ENCODE measurements at regions not wholly inside any gene's neighbourhood (a gene's known extent, or its start where the extent isn't known, plus 50 kb on each side); places are given as distances from the start of the nearest gene placed in this dataset.

DNA sequence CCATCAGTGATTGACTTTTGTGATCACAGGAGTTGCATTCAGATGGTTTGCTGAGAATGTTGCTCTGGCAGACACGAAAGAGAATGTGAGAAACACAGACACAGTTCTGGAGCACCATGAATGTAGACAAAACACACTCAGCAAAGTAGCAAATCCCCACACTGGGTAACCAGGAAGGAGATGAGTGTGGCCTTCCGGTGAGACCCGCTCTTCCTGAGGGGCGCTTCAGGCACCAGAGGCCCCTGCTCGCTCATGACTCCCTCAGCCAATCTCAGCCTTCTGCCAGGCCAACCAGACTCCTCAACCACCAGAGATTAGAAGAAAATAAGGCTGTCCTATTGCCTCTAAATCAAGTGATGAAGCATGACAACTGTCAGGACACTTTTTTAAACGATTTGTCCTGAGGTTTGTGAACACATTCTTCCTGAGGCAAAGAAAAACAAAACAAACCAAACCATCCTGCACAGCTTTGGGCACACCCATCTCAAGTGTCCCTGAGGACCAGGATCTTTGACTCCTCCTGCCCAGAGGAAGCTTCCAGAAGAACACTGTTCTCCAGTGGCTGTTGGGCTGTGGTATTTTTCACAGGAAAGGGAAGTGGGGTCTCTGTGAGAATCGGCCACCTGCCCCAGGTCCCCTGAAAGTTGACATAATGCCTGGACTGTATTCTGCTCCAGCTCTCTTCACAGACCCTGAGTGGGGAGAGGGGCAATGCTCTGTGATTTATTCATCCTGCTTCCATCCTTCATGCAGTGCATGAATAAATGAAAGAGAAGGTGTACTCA is 152.8 kb downstream of the BCL11A start:
- no peak for DNase-seq

DNA sequence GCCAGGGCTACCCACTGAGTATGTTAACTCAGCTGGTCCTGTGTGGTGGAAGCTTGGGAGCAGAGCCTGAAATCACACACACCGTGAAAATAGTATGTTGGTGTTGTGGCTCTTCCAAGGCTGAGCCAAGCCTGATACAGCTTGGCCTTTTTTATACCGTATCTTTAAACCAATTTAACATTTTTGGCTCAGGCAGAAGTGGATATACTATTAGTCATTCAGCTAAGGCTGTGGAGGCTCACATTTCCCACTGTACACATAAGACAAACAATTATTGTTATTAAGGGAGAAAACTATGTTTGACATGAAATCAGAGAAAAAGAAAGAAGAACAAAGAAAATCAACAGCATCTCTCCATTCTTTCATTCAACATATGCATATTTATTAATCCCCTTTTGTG is 159.0 kb downstream of the BCL11A start:
- no peak for DNase-seq

DNA sequence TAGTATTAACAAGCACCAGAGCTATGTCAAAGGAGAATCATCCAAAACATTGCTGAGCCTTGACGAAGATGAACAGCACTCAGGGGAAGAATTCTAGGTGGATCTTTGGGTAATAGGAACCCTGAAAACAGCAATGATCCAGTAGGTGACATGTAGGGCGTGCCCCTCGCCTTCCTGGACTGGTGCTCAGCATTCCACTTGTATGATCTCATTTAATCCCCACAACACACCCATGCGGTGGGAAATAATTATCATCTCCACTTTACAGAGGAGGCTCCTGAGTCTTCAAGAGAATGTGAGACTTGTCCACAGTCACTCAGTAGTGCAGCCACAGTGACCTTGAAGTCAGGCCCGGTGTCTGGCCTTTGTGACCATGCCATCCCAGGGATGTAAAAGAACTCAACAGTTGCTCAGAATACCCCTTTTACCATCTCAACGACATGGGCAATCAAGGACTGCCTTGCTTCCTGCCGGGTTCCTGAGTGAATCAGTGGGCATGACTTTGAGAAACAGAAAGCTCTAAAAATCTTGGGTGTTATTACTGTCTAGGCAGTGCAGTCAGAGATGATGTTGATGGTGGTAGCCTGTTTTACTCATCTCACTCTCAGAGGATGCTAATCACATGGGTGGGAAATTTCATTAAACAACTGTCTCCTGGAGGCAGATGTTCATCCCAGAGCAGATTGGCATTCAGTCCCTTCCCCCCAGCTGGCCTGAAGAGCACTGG is 161.6 kb downstream of the BCL11A start:
- DNase-seq, result no peak

DNA sequence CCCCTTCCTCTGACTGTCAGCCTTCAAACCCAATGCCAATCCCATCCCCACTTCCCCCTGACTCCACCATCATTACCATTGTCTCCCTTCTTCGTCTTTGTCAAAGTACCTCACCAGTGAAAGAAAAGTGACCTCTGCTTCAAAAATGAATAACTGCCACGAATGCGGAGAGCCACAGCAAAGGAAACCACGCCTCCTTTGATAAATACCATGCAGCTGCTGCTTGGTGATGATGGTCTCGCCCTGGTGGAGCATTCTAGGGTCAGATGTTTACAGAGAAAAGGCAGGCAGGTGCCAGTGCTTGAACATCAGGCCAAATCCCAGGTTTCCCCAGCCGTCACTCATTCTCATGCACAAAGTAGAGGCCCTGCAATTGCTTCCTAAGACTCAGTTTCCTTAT is 162.2 kb downstream of the BCL11A start:
- DNase-seq, result no peak

DNA sequence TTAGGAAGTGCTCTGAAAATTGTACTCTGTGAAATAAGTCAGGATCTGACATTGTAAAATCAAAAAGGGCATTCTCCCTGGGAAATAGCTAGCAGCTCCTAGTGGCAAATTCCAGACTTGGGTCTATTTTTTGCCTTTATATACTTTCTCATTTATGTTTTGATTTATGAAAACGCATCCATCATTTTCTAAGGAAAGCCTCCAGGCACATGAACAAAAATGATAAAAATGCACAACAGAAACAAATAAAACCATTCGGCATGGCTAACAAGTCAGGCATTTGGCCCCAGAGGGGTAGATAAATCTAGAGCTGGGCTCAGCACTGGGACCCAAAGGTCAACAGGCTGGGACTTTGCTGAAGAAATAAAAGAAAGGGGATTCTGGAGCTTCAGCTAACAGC is 167.0 kb downstream of the BCL11A start:
- no peak for DNase-seq

DNA sequence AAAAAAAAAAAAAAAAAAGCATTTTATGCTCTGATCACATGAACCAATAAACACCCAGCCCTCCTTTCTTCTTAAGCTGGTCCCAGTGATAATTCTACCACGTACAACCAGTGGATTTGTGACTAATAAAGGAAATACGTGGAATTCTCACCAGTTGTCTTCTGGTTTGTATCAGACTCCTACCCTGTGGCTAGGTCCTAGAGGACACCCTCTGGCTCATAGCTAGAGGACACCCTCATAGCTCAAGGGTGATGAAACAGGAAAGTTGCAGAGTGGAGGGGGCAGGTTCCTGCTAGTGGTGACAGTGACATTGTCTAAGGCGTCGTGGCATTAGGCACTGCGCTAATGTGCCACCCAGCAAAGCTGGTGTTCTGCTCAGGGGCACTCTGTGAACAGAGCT is 167.8 kb downstream of the BCL11A start:
- DNase-seq, result no peak

DNA sequence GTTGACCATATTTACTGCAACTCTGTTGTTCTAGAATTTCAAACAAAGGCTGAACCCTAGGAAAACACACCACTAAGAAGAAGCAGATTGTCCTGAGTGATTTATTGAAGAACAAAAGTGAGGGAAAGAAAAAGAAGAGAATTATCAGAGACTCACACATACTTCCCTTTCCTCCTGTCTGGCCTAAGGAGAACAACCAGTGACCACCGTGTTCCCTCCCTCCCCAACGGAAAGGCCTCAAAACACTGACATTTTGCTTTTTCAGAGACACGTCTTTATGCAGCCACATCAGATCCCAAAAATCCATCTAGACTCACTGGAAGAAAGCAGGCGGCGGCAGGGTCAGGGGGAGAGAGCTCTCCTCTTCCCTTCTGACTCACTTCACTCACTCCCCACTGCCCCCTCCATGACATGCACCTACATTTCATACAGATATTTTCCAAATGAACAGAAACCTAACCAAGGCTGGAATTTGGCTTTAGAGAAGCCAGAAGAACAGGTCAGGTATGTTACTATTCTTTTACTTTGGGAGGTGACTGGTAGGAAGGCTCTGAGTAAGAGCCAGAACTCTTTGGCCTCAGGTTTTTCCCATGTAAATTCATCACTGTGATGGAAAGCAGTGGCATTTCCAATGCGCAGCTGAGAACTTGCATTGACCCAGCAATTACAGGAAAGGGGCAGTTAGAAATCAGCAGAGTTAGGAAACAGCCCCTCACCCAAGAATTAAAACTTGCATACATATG is 169.9 kb downstream of the BCL11A start:
- DNase-seq, result no peak

DNA sequence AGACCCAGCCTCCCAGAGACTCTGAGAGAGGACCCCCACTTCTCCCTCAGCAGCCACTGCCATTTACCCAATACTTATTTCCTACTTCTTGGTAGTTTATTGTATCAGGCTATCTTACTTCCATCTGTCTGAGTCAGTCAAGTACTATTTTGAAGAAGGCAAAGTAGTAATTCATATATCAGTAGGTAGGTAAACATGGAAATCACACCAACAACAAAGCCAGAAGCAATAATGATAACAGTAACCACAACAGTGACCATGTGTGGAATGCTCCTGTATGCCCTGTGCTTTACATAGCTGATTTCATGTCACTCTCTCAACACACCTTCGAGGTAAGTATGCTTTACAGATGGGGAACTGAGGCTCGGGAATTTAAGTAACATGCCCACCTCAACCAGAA is 173.0 kb downstream of the BCL11A start:
- no peak for DNase-seq

DNA sequence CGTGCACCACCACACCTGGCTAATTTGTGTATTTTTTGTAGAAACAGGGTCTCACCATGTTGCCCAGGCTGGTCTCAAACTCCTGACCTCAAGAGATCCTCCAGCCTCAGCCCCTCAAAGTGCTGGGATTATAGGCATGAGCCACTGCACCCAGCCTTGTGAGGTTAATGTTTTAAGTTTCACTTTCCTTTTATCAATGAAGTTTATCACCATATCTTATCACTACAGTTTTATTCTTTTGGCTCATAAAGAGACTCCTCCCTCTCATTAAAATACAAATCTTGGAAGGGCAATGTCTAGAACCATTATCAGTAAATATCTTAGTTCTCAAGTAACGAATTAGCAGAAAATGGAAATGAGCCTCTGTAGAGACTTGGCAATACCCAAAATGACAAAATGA is 173.8 kb downstream of the BCL11A start:
- DNase-seq, result no peak

DNA sequence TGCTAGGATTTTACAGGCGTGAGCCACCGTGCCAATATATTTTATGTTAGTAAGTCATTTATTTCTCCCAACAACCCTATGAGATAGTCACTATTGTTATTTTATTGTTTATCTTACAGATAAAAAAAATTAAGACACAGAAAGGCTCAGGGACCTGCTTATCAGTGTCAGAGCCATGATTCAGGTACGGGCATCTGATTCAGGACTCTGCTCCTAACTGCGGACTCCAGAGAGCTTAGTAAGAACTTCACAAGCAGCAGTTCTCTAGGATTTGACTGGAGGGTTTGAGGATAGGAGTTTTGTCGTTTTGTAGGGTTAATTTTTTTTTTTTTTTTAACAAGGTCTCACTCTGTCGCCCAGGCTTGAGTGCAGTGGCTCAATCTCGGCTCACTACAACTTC is 174.2 kb downstream of the BCL11A start:
- no peak for DNase-seq

DNA sequence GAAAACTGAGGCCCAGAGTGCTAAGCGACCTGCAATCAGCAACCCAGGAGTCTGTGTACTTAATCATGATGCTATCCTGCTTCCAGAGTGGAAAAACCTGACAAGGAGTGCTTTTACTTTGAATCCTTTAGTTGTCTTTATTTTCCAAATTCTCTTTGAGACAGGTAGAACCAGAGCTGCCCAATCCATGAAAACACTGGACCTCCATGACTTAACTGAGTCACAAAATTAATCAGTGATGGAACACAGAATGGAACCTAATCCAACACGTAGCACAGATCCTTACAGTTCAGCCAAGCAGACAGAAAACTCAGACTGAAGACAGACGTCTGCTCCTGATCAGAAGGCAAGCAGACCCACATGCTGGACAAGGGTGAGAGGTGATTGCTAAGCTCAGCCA is 175.6 kb downstream of the BCL11A start:
- DNase-seq, result no peak

DNA sequence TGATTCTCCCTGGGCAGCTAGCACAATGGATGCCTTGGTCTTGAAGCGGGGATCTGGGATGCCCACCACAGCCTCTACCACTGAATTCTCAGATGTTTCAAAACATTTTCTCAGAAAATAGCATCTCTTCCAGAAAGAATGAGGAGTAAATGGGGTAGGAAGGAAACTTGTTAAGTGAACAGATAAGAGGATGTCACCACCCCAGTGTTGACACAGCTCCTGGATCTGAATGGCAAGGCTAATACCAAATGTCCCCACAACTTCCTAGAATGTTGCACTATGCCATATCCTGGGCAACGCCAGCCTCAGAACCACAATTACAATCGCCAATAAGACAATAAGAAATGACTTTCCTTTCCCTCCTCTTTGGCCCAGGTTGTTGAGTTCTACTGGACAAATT is 177.2 kb downstream of the BCL11A start:
- no peak for DNase-seq

DNA sequence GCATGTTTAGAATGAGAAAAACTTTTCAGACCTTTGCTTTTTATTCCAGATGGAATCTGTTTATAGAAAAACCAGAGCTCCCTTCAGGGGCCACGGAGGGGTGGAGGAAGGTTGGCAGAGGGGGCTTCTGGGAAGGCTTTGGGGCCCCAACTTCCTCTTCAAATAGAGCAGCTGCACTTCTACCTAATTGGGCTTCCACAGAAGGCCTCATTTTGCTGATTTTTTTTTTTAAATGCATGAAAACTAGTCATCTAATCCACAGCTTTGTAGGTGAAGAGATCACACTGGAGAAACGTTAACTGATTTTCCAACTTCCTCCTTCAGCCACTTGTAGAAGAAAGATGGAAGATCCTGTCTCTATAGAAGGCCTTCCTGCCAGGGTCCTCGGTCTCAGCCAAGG is 181.8 kb downstream of the BCL11A start:
- no peak for DNase-seq

DNA sequence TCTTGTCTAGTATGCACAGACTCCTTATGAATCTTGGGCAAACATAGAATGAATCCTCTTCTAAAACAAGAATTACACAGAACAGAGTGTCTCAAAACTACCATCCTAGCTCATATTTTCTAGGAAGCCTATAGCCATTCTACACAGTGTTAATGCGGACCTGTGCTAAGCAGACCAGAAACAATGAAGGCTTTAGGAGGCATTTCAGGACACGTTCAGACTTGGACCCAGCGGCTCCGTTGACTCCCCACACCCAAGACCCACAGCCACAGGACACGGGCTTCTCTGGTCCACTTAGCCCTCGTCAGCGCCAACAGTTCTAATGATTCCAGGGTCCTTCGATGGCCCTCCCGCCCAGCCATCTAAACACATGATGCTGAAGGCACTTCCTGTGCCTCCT is 182.2 kb downstream of the BCL11A start:
- no peak for DNase-seq

DNA sequence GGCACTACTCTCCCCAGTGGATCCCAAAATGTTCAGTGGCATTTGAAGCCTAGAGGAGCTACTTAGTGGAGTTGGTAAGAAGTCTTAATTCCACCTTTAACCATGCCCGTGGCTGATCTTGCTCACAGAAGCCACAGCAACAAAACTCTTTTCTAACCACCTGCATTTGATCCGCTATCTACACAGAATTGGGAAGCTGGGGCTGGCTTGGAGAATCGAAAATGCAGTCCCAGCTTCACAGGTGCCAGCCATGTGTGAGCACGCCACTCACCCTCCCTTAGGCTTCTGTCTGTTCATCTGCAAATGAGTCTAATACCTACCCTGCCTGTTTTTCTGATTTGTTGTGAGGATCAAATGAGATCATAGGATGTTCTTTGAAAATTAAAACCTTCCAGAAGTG is 182.6 kb downstream of the BCL11A start:
- DNase-seq, result no peak

DNA sequence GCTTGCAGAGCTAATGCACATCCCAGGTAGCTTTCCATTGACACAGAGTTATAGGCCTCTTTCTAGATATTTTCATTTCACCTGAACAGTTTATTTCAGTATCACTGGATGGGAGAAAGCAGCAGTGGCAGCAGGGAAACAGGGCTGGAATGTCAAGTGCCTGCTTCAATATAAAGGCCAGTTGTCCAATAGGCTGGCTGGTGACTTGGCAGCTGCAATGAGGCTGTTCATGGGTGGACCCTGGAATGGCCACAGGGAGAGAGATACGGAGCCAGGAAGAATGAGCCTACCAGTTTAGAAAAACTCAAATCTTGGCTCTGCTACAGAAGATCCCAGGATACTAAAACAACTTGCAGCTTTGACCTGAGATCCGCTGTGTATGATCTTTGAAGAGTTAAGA is 185.0 kb downstream of the BCL11A start:
- no peak for DNase-seq

DNA sequence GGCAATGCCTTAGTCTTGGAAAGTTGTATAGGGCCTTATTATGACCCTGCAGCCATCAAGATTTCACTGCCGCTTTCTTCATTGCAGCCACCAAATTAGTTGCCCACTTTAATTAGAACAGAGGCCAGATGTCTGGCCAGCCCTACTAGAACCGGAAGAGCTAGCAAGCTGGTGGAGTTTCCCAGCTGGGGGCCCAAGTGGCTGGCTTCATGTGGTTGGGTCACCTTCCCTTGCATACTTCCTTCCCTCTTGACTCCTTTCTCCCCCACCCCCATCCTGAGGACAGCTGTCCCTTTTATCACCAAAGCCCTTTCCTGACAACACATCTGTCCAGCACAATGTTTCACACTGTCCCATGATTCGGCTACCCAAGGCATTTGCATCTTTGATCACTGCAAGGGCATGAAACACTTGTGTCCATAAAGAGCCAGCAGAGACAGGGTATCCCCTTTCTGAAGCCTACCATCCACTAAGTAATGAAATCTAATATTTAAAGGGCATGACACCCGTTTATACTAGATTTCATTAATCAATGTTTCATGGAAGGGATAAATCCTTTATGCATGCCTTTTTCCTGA is 187.2 kb downstream of the BCL11A start:
- no peak for DNase-seq

DNA sequence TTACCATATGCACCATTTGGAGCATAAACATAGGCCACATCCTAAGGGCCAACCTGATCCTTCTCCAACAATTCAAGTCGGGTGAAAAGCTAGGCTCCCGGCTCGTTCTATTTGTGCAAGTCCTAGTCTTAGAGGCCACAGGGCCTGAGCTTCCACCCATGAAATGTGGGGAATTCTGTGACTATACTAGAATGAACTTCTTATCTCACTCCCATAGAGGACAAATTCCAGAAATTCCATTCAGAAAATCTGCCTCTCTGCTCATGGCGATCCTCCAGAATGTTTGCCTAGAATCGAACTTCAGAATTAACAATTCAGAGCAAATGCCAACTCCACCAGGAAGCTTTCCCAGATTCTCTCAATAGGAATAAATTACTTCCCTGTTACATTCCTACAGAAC is 187.9 kb downstream of the BCL11A start:
- DNase-seq, result no peak

DNA sequence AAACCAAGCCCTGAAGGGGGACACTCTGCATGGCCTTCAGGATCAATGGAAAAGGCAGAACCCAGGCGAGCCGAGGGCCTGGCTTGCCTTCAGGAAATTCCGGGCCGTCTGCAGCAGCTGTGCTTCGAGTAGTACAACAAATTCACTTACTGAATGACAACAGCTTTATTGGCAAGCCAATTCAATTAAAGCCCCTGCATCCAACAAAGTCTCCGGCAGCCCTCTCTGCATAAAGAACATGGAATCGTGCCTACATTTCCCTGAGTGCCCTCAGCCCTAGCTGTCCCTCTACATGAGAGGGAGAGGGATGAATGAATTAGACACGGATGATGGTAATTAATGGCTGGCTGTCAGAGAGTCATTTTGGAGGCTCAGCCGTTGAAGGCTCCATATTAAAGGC is 189.0 kb downstream of the BCL11A start:
- no peak for DNase-seq

DNA sequence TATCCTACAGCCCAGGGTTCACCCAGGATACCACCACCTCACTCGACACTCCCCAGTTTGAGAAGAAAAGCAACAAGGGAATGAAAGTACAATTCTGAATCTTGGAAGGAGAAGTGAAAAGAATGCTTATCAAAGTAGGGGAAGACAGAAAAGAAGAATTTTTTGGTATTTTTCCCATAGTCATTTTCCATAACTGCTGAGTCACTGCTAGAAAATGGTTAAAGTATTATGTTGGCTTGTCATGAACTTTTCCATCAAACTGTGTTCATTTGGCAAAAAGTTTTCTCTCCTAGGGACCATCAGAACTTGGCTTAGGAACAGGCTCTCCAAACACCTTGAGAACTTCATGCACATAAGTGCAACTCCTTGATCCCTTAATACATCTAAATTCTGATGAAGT is 192.0 kb downstream of the BCL11A start:
- DNase-seq, result no peak

DNA sequence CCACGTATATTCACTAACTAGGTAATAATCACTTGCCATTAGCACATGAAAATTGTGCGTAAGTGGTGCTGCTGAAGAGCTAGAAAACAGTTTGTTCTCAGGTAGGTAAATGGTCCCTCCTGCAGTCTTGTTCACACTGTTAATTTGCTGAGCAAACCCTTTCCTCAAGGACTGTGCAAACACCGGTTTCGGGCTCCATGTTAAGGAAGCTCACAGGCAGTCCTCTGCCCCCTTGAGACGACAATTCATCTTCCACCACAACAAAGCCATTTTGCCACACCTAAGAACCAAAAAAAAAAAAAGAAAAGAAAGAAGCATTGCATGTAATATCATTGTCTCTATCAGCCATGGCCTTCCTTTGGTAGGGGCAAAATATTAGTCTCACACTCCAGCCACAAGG is 193.9 kb downstream of the BCL11A start:
- DNase-seq, result no peak

DNA sequence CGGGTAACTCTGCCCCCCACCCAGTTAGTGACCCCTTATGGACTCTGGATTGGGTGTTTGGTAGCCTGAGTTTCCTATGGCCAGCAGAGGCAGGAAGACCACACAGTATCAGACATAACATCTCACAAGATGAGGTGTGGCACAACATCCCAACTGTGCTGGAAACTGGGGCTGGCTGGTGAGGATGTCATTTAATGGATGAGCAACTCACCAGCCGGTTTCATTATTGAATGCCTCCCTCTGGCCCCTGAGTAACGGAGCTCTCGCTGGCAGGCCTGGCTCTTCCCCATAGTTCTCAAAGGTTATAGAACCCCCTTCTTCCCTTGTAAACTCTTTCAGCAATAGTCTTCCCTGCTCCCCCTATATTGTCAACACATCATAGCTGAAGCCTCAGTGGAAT is 195.0 kb downstream of the BCL11A start:
- DNase-seq, result no peak

DNA sequence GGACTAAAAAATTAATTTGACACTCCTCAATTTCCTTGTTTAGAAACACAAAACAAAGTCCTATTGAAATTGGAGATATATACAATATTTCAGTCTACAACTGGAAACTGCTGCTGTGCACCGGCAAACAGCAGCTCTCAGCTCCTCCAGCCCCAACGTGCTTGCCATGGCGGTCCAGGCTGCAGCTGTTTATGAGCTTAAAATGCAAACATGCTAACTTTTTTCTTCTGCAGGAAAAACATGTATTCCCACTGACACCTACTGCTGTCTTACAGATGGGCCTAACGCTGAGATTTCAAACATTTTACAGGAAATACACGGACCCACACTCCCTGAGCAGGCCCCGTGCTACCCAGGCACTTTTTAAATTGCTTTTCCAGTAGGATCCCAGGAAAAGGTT is 195.5 kb downstream of the BCL11A start:
- no peak for DNase-seq

DNA sequence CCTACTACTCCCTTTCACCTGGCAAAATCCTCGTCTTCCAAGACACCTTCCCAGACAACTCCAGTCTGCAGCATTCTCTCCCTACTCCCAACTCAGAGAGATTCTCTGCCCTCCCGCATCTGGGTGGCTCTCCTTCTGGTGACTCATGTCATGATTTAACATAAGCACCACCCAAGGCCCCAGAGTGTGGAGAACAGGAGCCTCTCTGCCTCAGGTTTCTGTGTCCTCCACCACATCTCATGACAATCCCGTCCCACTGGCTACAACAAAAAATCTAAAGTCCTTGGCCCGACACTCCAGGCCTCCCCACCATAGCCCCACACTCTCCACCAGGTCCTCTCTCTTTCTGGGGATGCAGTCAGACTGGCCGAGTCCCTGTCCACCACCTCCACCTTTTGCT is 197.1 kb downstream of the BCL11A start:
- DNase-seq, result no peak
